ENCODE measurements at regions not wholly inside any gene's neighbourhood (a gene's known extent, or its start where the extent isn't known, plus 50 kb on each side); places are given as distances from the start of the nearest gene placed in this dataset.

DNA sequence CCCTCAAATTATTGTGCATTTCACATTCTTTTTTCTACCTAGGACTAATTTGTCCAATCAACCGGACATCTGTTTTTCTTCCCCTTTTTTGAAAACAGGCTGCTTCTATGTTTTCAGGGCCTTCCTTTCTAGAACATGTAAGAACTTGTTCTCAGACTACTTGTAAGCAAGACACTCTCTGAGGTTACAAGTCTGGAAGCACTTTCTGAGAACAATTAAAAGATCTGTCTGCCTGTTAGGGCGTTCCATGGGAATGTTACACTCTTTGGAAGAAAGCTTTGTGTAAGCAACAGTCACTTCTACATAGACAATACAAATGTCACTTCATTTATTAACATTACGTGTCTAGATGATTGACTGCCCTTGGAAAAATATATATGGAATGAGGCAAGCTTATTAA lies 50.9 kb upstream of the HSPB3 start:
- intact Hi-C loops (cut with micrococcal nuclease; ENCODE audit: unreplicated experiment) = no loop called here
- H3K36me3 Mint-ChIP-seq (ENCODE audit: insufficient read depth, unreplicated experiment) = no peaks in the 10 kb centered on the region
- CTCF ChIA-PET = interaction anchor here (0.7 kb wide), 1 partner anchor 103 kb away, joined by 3 read pairs; no protein-coding TSS in a partner anchor
- no peak for DNase-seq
- no peaks in the 10 kb centered on the region for H3K9me3 Mint-ChIP-seq (ENCODE audit: low read depth, unreplicated experiment)
- no TSS peak for BruUV-seq (replicated peaks)
- H3K4me1 Mint-ChIP-seq (ENCODE audit: low read depth, unreplicated experiment) = no peaks in the 10 kb centered on the region
- H3K27me3 Mint-ChIP-seq (ENCODE audit: unreplicated experiment) = peaks cover 36% of the 10 kb centered on the region
- no peak overlapping the region for H3K27ac Mint-ChIP-seq (ENCODE audit: unreplicated experiment)
- H3K4me3 Mint-ChIP-seq (ENCODE audit: low read depth, unreplicated experiment) = no peak overlapping the region
- TF ChIP-seq, protein P1, sequence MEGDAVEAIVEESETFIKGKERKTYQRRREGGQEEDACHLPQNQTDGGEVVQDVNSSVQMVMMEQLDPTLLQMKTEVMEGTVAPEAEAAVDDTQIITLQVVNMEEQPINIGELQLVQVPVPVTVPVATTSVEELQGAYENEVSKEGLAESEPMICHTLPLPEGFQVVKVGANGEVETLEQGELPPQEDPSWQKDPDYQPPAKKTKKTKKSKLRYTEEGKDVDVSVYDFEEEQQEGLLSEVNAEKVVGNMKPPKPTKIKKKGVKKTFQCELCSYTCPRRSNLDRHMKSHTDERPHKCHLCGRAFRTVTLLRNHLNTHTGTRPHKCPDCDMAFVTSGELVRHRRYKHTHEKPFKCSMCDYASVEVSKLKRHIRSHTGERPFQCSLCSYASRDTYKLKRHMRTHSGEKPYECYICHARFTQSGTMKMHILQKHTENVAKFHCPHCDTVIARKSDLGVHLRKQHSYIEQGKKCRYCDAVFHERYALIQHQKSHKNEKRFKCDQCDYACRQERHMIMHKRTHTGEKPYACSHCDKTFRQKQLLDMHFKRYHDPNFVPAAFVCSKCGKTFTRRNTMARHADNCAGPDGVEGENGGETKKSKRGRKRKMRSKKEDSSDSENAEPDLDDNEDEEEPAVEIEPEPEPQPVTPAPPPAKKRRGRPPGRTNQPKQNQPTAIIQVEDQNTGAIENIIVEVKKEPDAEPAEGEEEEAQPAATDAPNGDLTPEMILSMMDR (IDR thresholded peaks at IDR 0.05; ENCODE audit: unreplicated experiment) = no peak

DNA sequence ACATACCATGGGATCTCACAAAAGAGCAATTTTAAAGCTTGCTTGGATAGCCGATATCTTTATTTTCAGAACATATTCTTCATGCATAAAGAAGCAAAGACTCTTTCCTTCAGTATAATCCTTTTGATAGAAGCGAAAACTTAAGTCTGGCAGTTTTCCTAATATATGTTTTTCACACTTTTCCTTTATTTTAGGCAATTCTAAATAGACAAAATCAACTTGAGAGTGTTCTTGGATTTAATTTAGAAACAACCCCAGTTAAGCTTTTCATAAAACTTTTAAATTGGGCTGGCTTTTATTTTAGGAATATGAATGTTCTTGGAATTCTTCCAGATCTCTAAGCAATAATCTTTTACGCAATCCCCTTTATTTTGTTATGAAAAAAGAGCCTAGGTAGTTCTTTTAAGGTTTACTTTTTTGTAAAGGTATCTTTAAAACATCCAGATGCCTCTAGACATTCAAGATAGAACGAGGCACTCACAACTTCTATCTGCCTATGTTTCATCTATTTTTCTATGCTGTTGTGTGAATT lies 51.5 kb upstream of the HSPB3 start:
- CTCF ChIA-PET = no interaction called here
- no peak overlapping the region for H3K4me3 Mint-ChIP-seq (ENCODE audit: low read depth, unreplicated experiment)
- intact Hi-C loops (cut with micrococcal nuclease; ENCODE audit: unreplicated experiment) = no loop called here

DNA sequence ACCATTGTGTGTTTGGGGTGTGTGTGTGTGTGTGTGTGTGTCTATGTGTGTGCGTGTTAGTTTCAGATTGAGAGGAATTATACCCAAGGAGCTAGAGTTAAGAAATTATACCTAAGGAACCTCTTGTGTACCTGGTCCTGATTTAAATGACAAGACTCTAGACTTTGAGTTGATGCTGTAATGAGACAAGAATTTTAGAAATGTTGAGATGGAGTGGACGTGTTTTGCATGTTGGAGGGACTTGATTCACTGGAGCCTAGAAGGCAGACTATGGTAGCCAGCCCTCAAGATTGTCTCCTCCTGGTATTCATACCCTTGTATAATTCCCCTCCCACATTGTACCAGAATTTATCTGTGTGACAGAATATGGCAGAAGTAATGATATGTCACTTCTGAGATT lies 52.4 kb upstream of the HSPB3 start:
- DNase-seq = no peak
- Mint-ChIP-seq H3K9me3 (ENCODE audit: low read depth, unreplicated experiment) (no peaks in the 10 kb centered on the region), H3K4me1 (ENCODE audit: low read depth, unreplicated experiment) (no peaks in the 10 kb centered on the region), H3K36me3 (ENCODE audit: insufficient read depth, unreplicated experiment) (no peaks in the 10 kb centered on the region), H3K4me3 (ENCODE audit: low read depth, unreplicated experiment) (no peak overlapping the region), H3K27me3 (ENCODE audit: unreplicated experiment) (peaks cover 36% of the 10 kb centered on the region), H3K27ac (ENCODE audit: unreplicated experiment) (no peak overlapping the region)
- no TSS peak for BruUV-seq (replicated peaks)
- TF ChIP-seq, protein P1 (IDR thresholded peaks at IDR 0.05; ENCODE audit: unreplicated experiment) = no peak
- CTCF ChIA-PET = interaction anchor here (0.5 kb wide), 1 partner anchor 21 kb away, joined by 3 read pairs; no protein-coding TSS in a partner anchor
- intact Hi-C loops (cut with micrococcal nuclease; ENCODE audit: unreplicated experiment) = no loop called here

More for the DNA sequence above, 51.5 kb upstream of the HSPB3 start:
- DNase-seq = no peak
- Mint-ChIP-seq H3K27me3 (ENCODE audit: unreplicated experiment) (peaks cover 36% of the 10 kb centered on the region), H3K36me3 (ENCODE audit: insufficient read depth, unreplicated experiment) (no peaks in the 10 kb centered on the region), H3K9me3 (ENCODE audit: low read depth, unreplicated experiment) (no peaks in the 10 kb centered on the region), H3K4me1 (ENCODE audit: low read depth, unreplicated experiment) (no peaks in the 10 kb centered on the region), H3K27ac (ENCODE audit: unreplicated experiment) (no peak overlapping the region)
- TF ChIP-seq, protein P1 (IDR thresholded peaks at IDR 0.05; ENCODE audit: unreplicated experiment) = no peak
- BruUV-seq (replicated peaks) = no TSS peak

DNA sequence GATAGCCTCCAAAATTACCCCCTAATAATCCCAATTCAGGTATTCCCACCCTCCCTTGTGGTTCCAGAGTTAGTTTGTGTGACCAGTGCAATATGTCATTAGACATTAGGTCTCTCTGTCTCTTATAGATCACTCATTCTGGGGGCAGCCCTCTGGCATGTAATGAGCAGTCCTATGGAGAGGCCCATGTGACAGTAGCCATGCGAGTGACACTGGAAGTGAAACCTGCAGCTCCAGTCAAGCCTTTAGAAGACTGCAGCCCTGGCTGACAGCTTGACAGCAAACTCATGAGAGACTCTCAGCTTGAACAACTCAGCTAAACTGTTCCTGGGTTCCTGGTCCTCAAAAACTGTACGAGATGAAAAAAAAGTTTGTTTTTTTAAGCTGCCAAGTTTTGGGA lies 54.0 kb upstream of the HSPB3 start:
- H3K4me3 Mint-ChIP-seq (ENCODE audit: low read depth, unreplicated experiment) = no peak overlapping the region

More for the DNA sequence above, 54.0 kb upstream of the HSPB3 start:
- H3K4me1 Mint-ChIP-seq (ENCODE audit: low read depth, unreplicated experiment) = no peaks in the 10 kb centered on the region
- intact Hi-C loops (cut with micrococcal nuclease; ENCODE audit: unreplicated experiment) = no loop called here
- no TSS peak for BruUV-seq (replicated peaks)
- H3K27me3 Mint-ChIP-seq (ENCODE audit: unreplicated experiment) = peaks cover 36% of the 10 kb centered on the region
- TF ChIP-seq, protein P1 (IDR thresholded peaks at IDR 0.05; ENCODE audit: unreplicated experiment) = no peak
- no peak for DNase-seq
- no peaks in the 10 kb centered on the region for H3K9me3 Mint-ChIP-seq (ENCODE audit: low read depth, unreplicated experiment)
- no peaks in the 10 kb centered on the region for H3K36me3 Mint-ChIP-seq (ENCODE audit: insufficient read depth, unreplicated experiment)
- H3K27ac Mint-ChIP-seq (ENCODE audit: unreplicated experiment) = no peak overlapping the region
- CTCF ChIA-PET = no interaction called here
